Kidney (tissue), 13 donors: ENCODE measurements at regions not wholly inside any gene's neighbourhood (a gene's known extent, or its start where the extent isn't known, plus 50 kb on each side); places are given as distances from the start of the nearest gene placed in this dataset.

Experiments used
- DNase-seq, 5 donors: peaks; one replicate each; pipeline ENCODE4 v3.0.0-alpha.2; 2013 to 2020
- FAIRE-seq: peaks from 2 replicates; lab custom pipeline; 2012; peaks lifted over from hg19 to GRCh38; lab: Jason Lieb, UNC
- H3K27ac ChIP-seq, 2 donors: one replicate each; pipeline ENCODE4 v1.7.0; 2013; ENCODE audit warnings: low read depth in 2 of 2, low read length in 2 of 2, inconsistent platforms in 1 of 2
- H3K27me3 ChIP-seq: one replicate; pipeline ENCODE4 v1.7.1; 2013; ENCODE audit warnings: low read length, inconsistent platforms; ENCODE audit not compliant: control insufficient read depth, insufficient read depth
- H3K36me3 ChIP-seq, 3 donors: one replicate each; pipeline versions ENCODE4 v1.7.0 to v1.7.1; 2013; ENCODE audit warnings: low read length in 3 of 3, control low read depth in 1 of 3, inconsistent platforms in 1 of 3; ENCODE audit not compliant: insufficient read depth in 3 of 3, control insufficient read depth in 2 of 3
- H3K4me1 ChIP-seq, 3 donors: one replicate each; pipeline versions ENCODE4 v1.7.0 to v1.7.1; 2013; ENCODE audit warnings: low read length in 3 of 3, inconsistent platforms in 1 of 3, low read depth in 1 of 3; ENCODE audit not compliant: control insufficient read depth in 2 of 3, insufficient read depth in 2 of 3
- H3K4me3 ChIP-seq, 3 donors: one replicate each; pipeline versions ENCODE4 v1.7.0 to v1.8.1; 2013; ENCODE audit warnings: low read length in 3 of 3, control low read depth in 1 of 3, inconsistent platforms in 1 of 3
- H3K9ac ChIP-seq, 3 donors: one replicate each; pipeline versions ENCODE4 v1.7.0 to v1.7.1; 2013; ENCODE audit warnings: low read length in 3 of 3, control low read depth in 1 of 3, inconsistent platforms in 1 of 3
- H3K9me3 ChIP-seq, 3 donors: one replicate each; pipeline versions ENCODE4 v1.7.0 to v1.7.1; 2013; ENCODE audit warnings: low read length in 3 of 3, control low read depth in 1 of 3, inconsistent platforms in 1 of 3; ENCODE audit not compliant: control insufficient read depth in 2 of 3, insufficient read depth in 1 of 3
- CTCF ChIP-seq: IDR thresholded peaks from 3 replicates; pipeline ENCODE4 v1.5.1; 2012; ENCODE audit warnings: mild to moderate bottlenecking, moderate library complexity, borderline replicate concordance; ENCODE audit not compliant: insufficient read depth; ENCODE audit errors: extremely low read depth
- intact Hi-C: fragments of 100-400 bp; cut with DNase I; formaldehyde crosslinking; loops from one replicate; pipeline ENCODE4 v1.11.1; 2022
- donor health status: control.
- donor health status: control.
- donor health status: control.
- donor health status: control.
- donor health status: control.
- donor health status: DM: yes; HTN: yes; CAD: no.
- donor health status: Normal renal cell carcinoma (clear cell type).

DNA sequence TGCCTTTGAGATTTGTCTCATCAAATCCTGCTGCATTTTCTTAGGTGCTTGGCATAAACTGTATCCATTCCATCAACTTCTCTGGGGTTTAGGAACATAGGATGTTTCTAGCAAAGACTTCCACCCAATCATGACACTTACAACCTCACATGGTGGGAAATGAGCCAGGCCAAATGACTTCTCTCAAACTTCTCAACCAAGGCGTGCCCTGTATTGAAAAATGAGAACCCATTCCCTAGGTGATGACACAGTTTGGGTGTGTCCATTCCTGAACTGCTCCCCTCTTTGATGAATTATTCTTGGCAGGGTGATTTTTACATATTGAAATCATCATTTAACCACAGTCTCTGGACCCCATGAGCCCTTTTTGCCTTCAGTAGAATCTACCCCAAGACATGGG is 161.1 kb downstream of the EN1 start:
- H3K9me3 ChIP-seq = peaks cover 0 to 3% (median 0%) of the 10 kb centered on the region in 3 donors
- intact Hi-C loops = no loop called here
- DNase-seq = no peak
- H3K27ac ChIP-seq = no peak overlapping the region
- H3K27me3 ChIP-seq = no peaks in the 10 kb centered on the region
- no peak for TF ChIP-seq CTCF
- no peak overlapping the region for H3K4me3 ChIP-seq
- H3K4me1 ChIP-seq = no peaks in the 10 kb centered on the region
- no peak for FAIRE-seq
- no peaks in the 10 kb centered on the region for H3K36me3 ChIP-seq
- no peak overlapping the region for H3K9ac ChIP-seq

DNA sequence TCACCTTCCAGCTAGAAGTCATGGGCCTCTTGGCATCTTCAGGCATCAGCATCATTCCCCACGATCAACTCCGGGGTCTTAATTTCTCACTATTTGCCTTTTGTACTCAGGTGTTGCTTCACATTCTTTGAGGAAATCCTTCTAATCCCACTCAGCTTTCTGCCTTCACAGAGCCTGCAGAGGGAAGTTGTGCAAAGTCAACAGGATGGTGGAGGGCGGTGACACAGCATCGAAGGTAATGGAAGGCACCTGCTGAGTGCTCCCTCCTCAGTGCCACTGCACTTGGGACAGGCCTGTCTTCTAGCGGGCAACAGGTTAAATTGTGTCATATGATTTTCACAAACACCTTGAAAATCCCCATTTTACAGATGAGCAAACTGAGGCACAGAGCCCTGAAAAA is 164.0 kb downstream of the EN1 start:
- Histone ChIP-seq H3K9me3 (no peaks in the 10 kb centered on the region), H3K4me1 (no peaks in the 10 kb centered on the region), H3K27me3 (no peaks in the 10 kb centered on the region), H3K4me3 (no peak overlapping the region), H3K27ac (no peak overlapping the region), H3K36me3 (no peaks in the 10 kb centered on the region), H3K9ac (no peak overlapping the region)
- DNase-seq (no peak), FAIRE-seq (no peak)
- intact Hi-C loops = no loop called here
- no peak for TF ChIP-seq CTCF

DNA sequence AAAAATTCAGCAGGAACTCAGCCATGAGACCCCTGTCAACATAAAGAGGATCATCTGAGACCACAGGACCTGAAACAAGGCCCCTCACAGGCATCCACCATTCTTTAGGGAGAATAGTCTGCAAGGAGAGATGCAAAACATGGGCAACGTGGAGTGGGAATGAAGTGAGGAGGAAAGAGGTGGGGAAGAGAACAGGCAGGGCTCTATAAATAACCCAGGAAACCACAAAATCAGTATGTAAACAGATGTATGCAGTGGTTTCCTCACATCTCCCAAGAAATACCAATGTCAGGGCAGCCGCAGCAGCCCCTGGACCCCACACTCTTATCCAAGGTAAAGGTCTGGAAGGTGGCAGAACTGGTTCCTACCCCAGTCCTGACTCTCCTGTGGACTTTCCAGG is 168.5 kb downstream of the EN1 start:
- Histone ChIP-seq H3K4me1 (no peaks in the 10 kb centered on the region), H3K9me3 (no peaks in the 10 kb centered on the region), H3K9ac (no peak overlapping the region), H3K27ac (no peak overlapping the region), H3K36me3 (no peaks in the 10 kb centered on the region), H3K4me3 (no peak overlapping the region), H3K27me3 (no peaks in the 10 kb centered on the region)
- no peak for TF ChIP-seq CTCF
- FAIRE-seq (no peak), DNase-seq (no peak)
- intact Hi-C loops = no loop called here

- no peaks in the 10 kb centered on the region for H3K9me3 ChIP-seq
Measured at GRCh38 chr2:118677546-118677945, 169.9 kb downstream of the EN1 start.

More at GRCh38 chr2:118677546-118677945, 169.9 kb downstream of the EN1 start:
- no peaks in the 10 kb centered on the region for H3K27me3 ChIP-seq
- H3K4me1 ChIP-seq = no peaks in the 10 kb centered on the region
- DNase-seq (no peak), FAIRE-seq (no peak)
- no peaks in the 10 kb centered on the region for H3K36me3 ChIP-seq
- no peak for TF ChIP-seq CTCF
- intact Hi-C loops = no loop called here
- no peak overlapping the region for H3K27ac ChIP-seq
- no peak overlapping the region for H3K4me3 ChIP-seq
- H3K9ac ChIP-seq = no peak overlapping the region
